B cell (primary cell): ENCODE measurements at regions not wholly inside any gene's neighbourhood (a gene's known extent, or its start where the extent isn't known, plus 50 kb on each side); places are given as distances from the start of the nearest gene placed in this dataset.

Experiments used
- ATAC-seq: fragments of 200-7000 bp; cut with Tn5 transposase; one replicate; pipeline ENCODE4 v1.10.0; 2021; ENCODE audit warnings: low read depth, mild to moderate bottlenecking, moderate number of reproducible peaks, moderate library complexity
- CTCF ChIA-PET: fragments of 350-600 bp; sonication (Branson Sonifier 250); formaldehyde crosslinking; loops from one replicate; lab custom pipeline; 2021; ENCODE audit warnings: antibody characterized with exemption, inconsistent platforms; lab: Charles Lee
- POLR2A ChIA-PET: fragments of 350-600 bp; sonication (Branson Sonifier 250); formaldehyde crosslinking; loops from one replicate; lab custom pipeline; 2021; ENCODE audit warnings: antibody characterized with exemption; lab: Charles Lee
- DNase-seq: peaks from one replicate; pipeline ENCODE4 v3.0.0; 2013
- H2AFZ ChIP-seq: 2 replicates; pipeline ENCODE4 v1.6.1; 2012; ENCODE audit warnings: mild to moderate bottlenecking, low read depth, low read length; ENCODE audit not compliant: insufficient read depth, poor library complexity, severe bottlenecking
- H3K27ac ChIP-seq, 2 donors: 1 replicate in 1 of 2; 2 replicates in 1 of 2; pipeline ENCODE4 v1.5.1; 2012 to 2013; ENCODE audit warnings: low read length in 2 of 2, mild to moderate bottlenecking in 2 of 2, moderate library complexity in 1 of 2
- H3K27me3 ChIP-seq, 4 experiments: fragments of 200-600 bp in 1 of 4; sonication (generic) in 1 of 4; replicated peaks in 1 of 4; 1 replicate in 2 of 4; 2 replicates in 2 of 4; pipeline versions ENCODE4 v1.6.1 to v1.7.0; 2013 to 2016; ENCODE audit warnings: low read length in 3 of 4, mild to moderate bottlenecking in 2 of 4, mixed read lengths in 1 of 4, moderate library complexity in 1 of 4; ENCODE audit not compliant: insufficient read depth in 4 of 4, control insufficient read depth in 3 of 4; ENCODE audit errors: control extremely low read depth in 1 of 4
- H3K36me3 ChIP-seq, 2 experiments: replicated peaks in 1 of 2; 1 replicate in 1 of 2; 2 replicates in 1 of 2; pipeline versions ENCODE4 v1.6.1 to v1.7.1; 2013; ENCODE audit warnings: low read length in 1 of 2; ENCODE audit not compliant: insufficient read depth in 2 of 2, control insufficient read depth in 1 of 2; ENCODE audit errors: control extremely low read depth in 1 of 2, extremely low read depth in 1 of 2
- H3K4me1 ChIP-seq, 2 donors: fragments of 200-600 bp in 1 of 2; sonication (generic) in 1 of 2; 1 replicate in 1 of 2; 2 replicates in 1 of 2; pipeline versions ENCODE4 v1.5.1 to v1.6.1; 2013 to 2017; ENCODE audit warnings: low read length in 2 of 2; ENCODE audit not compliant: control insufficient read depth in 2 of 2, insufficient read depth in 2 of 2
- H3K4me2 ChIP-seq: replicated peaks from 2 replicates; pipeline ENCODE3; 2012; ENCODE audit warnings: mild to moderate bottlenecking, low read depth, low read length; ENCODE audit not compliant: poor library complexity, severe bottlenecking
- H3K4me3 ChIP-seq, 5 experiments: fragments of 200-600 bp in 1 of 5; sonication (generic) in 1 of 5; 1 replicate in 3 of 5; 2 replicates in 2 of 5; pipeline versions ENCODE4 v1.5.1 to v1.7.0; 2011 to 2016; ENCODE audit warnings: low read length in 4 of 5, mild to moderate bottlenecking in 4 of 5, low read depth in 2 of 5, control low read depth in 1 of 5, moderate library complexity in 1 of 5; ENCODE audit not compliant: insufficient read depth in 1 of 5; ENCODE audit errors: control extremely low read depth in 1 of 5, extremely low read depth in 1 of 5
- H3K79me2 ChIP-seq: fragments of 200-600 bp; sonication (generic); one replicate; pipeline ENCODE4 v1.6.0; 2016; ENCODE audit warnings: low read length; ENCODE audit not compliant: control insufficient read depth, insufficient read depth
- H3K9ac ChIP-seq: fragments of 200-600 bp; sonication (generic); 2 replicates; pipeline ENCODE4 v1.6.1; 2017; ENCODE audit warnings: mild to moderate bottlenecking, low read length, moderate library complexity
- H3K9me3 ChIP-seq, 3 donors: one replicate each; pipeline versions ENCODE4 v1.6.1 to v1.7.1; 2013; ENCODE audit warnings: low read length in 2 of 3; ENCODE audit not compliant: control insufficient read depth in 2 of 3, insufficient read depth in 1 of 3; ENCODE audit errors: control extremely low read depth in 1 of 3
- H4K20me1 ChIP-seq: 2 replicates; pipeline ENCODE4 v1.6.0; 2012; ENCODE audit warnings: mild to moderate bottlenecking, low read length; ENCODE audit not compliant: insufficient read depth, control insufficient read depth, poor library complexity, severe bottlenecking
- H3K27ac Mint-ChIP-seq: one replicate; pipeline ENCODE4 v1.8.0; 2021; ENCODE audit warnings: mixed read lengths
- H3K27me3 Mint-ChIP-seq: one replicate; pipeline ENCODE4 v1.8.0; 2021; ENCODE audit warnings: mixed read lengths
- H3K4me1 Mint-ChIP-seq: one replicate; pipeline ENCODE4 v1.8.0; 2021; ENCODE audit warnings: mixed read lengths
- H3K4me3 Mint-ChIP-seq: one replicate; pipeline ENCODE4 v1.8.0; 2021; ENCODE audit warnings: mixed read lengths
- H3K9me3 Mint-ChIP-seq: one replicate; pipeline ENCODE4 v1.8.0; 2022; ENCODE audit warnings: mixed read lengths; ENCODE audit not compliant: insufficient read depth
- CTCF ChIP-seq: fragments of 200-600 bp; IDR thresholded peaks from one replicate; pipeline ENCODE4 v1.8.0; 2022; ENCODE audit warnings: antibody characterized with exemption, mild to moderate bottlenecking
- EZH2 ChIP-seq: IDR thresholded peaks from 2 replicates; pipeline ENCODE4 v1.6.1; 2012; ENCODE audit warnings: borderline replicate concordance, low read depth, mild to moderate bottlenecking, moderate library complexity, low read length; ENCODE audit not compliant: insufficient read depth, poor library complexity, severe bottlenecking
- WGBS: methylation state at CpG from one replicate; pipeline ENCODE4 v1.1.5; 2013; ENCODE audit warnings: missing lambda C conversion rate; ENCODE audit not compliant: insufficient coverage; 5-methylcytosine and 5-hydroxymethylcytosine counted together
- intact Hi-C: fragments of 100-400 bp; cut with micrococcal nuclease; formaldehyde crosslinking; loops from one replicate; pipeline ENCODE4 v1.10.0; 2022

GRCh38 chr3:84292128-84292527 lies 666.7 kb upstream of the CADM2 start:
- ChIA-PET POLR2A (no interaction called here), CTCF (no interaction called here)
- no CpG with 5 or more reads among the region's 1 CpG for WGBS

GRCh38 chr3:84299329-84299728 lies 659.5 kb upstream of the CADM2 start:
- Histone ChIP-seq H2AFZ (no peak overlapping the region), H3K27me3 (no peaks in the 10 kb centered on the region), H3K9me3 (peaks cover 0 to 2% (median 0%) of the 10 kb centered on the region in 3 donors), H3K4me3 (no peak overlapping the region), H3K27ac (no peak overlapping the region), H3K4me1 (no peaks in the 10 kb centered on the region), H3K36me3 (no peaks in the 10 kb centered on the region), H3K79me2 (no peaks in the 10 kb centered on the region), H3K9ac (no peak overlapping the region), H4K20me1 (no peaks in the 10 kb centered on the region), H3K4me2 (no peak overlapping the region)
- CTCF ChIA-PET, result no interaction called here
- ATAC-seq (no peak), DNase-seq (no peak)
- Mint-ChIP-seq H3K4me3 (no peak overlapping the region), H3K27me3 (no peaks in the 10 kb centered on the region), H3K27ac (no peak overlapping the region), H3K9me3 (no peaks in the 10 kb centered on the region), H3K4me1 (no peaks in the 10 kb centered on the region)
- POLR2A ChIA-PET, result no interaction called here
- intact Hi-C loops, result no loop called here
- 100% methylated on average over 2 of the region's 6 CpGs for WGBS
- TF ChIP-seq EZH2 (no peak), CTCF (no peak)

More at GRCh38 chr3:84292128-84292527, 666.7 kb upstream of the CADM2 start:
- H3K27me3 ChIP-seq, result no peaks in the 10 kb centered on the region
- Mint-ChIP-seq H3K4me1 (no peaks in the 10 kb centered on the region), H3K9me3 (peaks cover 3% of the 10 kb centered on the region), H3K27me3 (no peaks in the 10 kb centered on the region), H3K27ac (no peak overlapping the region), H3K4me3 (no peak overlapping the region)
- H3K36me3 ChIP-seq, result no peaks in the 10 kb centered on the region
- no peaks in the 10 kb centered on the region for H4K20me1 ChIP-seq
- H2AFZ ChIP-seq, result no peak overlapping the region
- intact Hi-C loops, result no loop called here
- H3K4me3 ChIP-seq, result no peak overlapping the region
- no peak for DNase-seq
- H3K4me1 ChIP-seq, result no peaks in the 10 kb centered on the region
- no peak for TF ChIP-seq EZH2
- TF ChIP-seq CTCF, result no peak
- H3K79me2 ChIP-seq, result no peaks in the 10 kb centered on the region
- no peak for ATAC-seq
- H3K4me2 ChIP-seq, result no peak overlapping the region
- H3K9me3 ChIP-seq, result no peaks in the 10 kb centered on the region
- H3K27ac ChIP-seq, result no peak overlapping the region
- H3K9ac ChIP-seq, result no peak overlapping the region
